ENCODE measurements at regions not wholly inside any gene's neighbourhood (a gene's known extent, or its start where the extent isn't known, plus 50 kb on each side); places are given as distances from the start of the nearest gene placed in this dataset.

DNA sequence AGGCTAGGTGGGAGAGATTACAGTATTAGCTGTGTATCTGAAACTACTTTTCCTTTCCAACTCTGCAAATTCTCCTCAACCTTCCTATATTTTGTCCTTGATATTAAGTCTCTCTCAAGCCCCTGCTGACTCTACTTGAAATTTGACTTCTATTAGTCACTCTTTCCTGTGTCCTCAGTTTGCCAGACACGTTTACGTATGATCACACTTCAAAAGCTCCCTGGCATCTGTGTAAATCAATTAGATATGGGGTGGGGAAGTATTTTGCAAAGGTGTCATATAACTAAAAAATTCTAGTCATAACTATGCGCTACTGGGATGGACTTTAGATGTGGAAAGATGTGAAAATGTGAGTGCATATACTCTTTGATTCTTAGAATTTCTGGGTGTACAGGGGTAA lies 67.4 kb upstream of the ARHGAP24 start:
- TF ChIP-seq POLR2A (IDR thresholded peaks at IDR 0.05; ENCODE audit: low read depth) (no peak), EP300 (IDR thresholded peaks at IDR 0.05) (no peak)

Measured in esophagus muscularis mucosa (tissue), 2 donors.